ENCODE measurements at regions not wholly inside any gene's neighbourhood (a gene's known extent, or its start where the extent isn't known, plus 50 kb on each side); places are given as distances from the start of the nearest gene placed in this dataset.

- Mint-ChIP-seq H3K4me3 (no peak overlapping the region), H3K36me3 (no peaks in the 10 kb centered on the region), H3K27ac (no peak overlapping the region), H3K4me1 (peaks cover 9% of the 10 kb centered on the region), H3K27me3 (ENCODE audit: low read depth) (no peaks in the 10 kb centered on the region), H3K9me3 (no peaks in the 10 kb centered on the region)
- DNase-seq (ENCODE audit: low spot score in 2 of 2, unreplicated experiment in 2 of 2): no peak
- no peak for TF ChIP-seq CTCF (IDR thresholded peaks at IDR 0.05; ENCODE audit: unreplicated experiment)
These were observed 190.4 kb downstream of the MN1 start for GRCh38 chr22:27610863-27611786.

- no peak for DNase-seq (ENCODE audit: low spot score in 2 of 2, unreplicated experiment in 2 of 2)
- Mint-ChIP-seq H3K27ac (no peak overlapping the region), H3K27me3 (ENCODE audit: low read depth) (no peaks in the 10 kb centered on the region), H3K9me3 (no peaks in the 10 kb centered on the region), H3K4me3 (no peak overlapping the region), H3K4me1 (peaks cover 19% of the 10 kb centered on the region), H3K36me3 (no peaks in the 10 kb centered on the region)
- no peak for TF ChIP-seq CTCF (IDR thresholded peaks at IDR 0.05; ENCODE audit: unreplicated experiment)
These were observed 189.4 kb downstream of the MN1 start for GRCh38 chr22:27612115-27612514.

GRCh38 chr22:27613099-27614005 is 188.2 kb downstream of the MN1 start:
- Mint-ChIP-seq H3K27me3 (ENCODE audit: low read depth) (no peaks in the 10 kb centered on the region), H3K27ac (no peak overlapping the region), H3K9me3 (no peaks in the 10 kb centered on the region), H3K36me3 (no peaks in the 10 kb centered on the region), H3K4me1 (peaks cover 19% of the 10 kb centered on the region), H3K4me3 (no peak overlapping the region)
- no peak for TF ChIP-seq CTCF (IDR thresholded peaks at IDR 0.05; ENCODE audit: unreplicated experiment)
- DNase-seq (ENCODE audit: low spot score in 2 of 2, unreplicated experiment in 2 of 2): no peak

- no peaks in the 10 kb centered on the region for H3K36me3 Mint-ChIP-seq
- H3K4me3 Mint-ChIP-seq: no peak overlapping the region
- DNase-seq (ENCODE audit: low spot score in 2 of 2, unreplicated experiment in 2 of 2): no peak
- H3K9me3 Mint-ChIP-seq: no peaks in the 10 kb centered on the region
- H3K27ac Mint-ChIP-seq: no peak overlapping the region
- H3K4me1 Mint-ChIP-seq: peaks cover 19% of the 10 kb centered on the region
- no peaks in the 10 kb centered on the region for H3K27me3 Mint-ChIP-seq (ENCODE audit: low read depth)
- no peak for TF ChIP-seq CTCF (IDR thresholded peaks at IDR 0.05; ENCODE audit: unreplicated experiment)
These were observed 187.4 kb downstream of the MN1 start for GRCh38 chr22:27614006-27614649.

GRCh38 chr22:27614650-27615007 is 186.9 kb downstream of the MN1 start:
- no peak overlapping the region for H3K27ac Mint-ChIP-seq
- peaks cover 19% of the 10 kb centered on the region for H3K4me1 Mint-ChIP-seq
- no peak for TF ChIP-seq CTCF (IDR thresholded peaks at IDR 0.05; ENCODE audit: unreplicated experiment)
- H3K4me3 Mint-ChIP-seq: no peak overlapping the region
- H3K9me3 Mint-ChIP-seq: no peaks in the 10 kb centered on the region
- H3K27me3 Mint-ChIP-seq (ENCODE audit: low read depth): peaks cover 4% of the 10 kb centered on the region
- H3K36me3 Mint-ChIP-seq: no peaks in the 10 kb centered on the region
- no peak for DNase-seq (ENCODE audit: low spot score in 2 of 2, unreplicated experiment in 2 of 2)
